RWPE1 (cell line): ENCODE measurements at regions not wholly inside any gene's neighbourhood (a gene's known extent, or its start where the extent isn't known, plus 50 kb on each side); places are given as distances from the start of the nearest gene placed in this dataset.
A peak's percentile ranks its signal among the peaks of the same experiment; 100 is the strongest.

Source experiments
- CTCF ChIA-PET: fragments of 350-600 bp; sonication (Branson Sonifier 250); formaldehyde crosslinking; extraction: SDS; loops from one replicate; lab custom pipeline; 2021; lab: Yijun Ruan, JAX
- POLR2A ChIA-PET: fragments of 400-600 bp; formaldehyde crosslinking; extraction: SDS; loops from one replicate; lab custom pipeline; 2020; ENCODE audit warnings: antibody characterized with exemption; ENCODE audit not compliant: low non-redundant PET; lab: Yijun Ruan, JAX
- DNase-seq: peaks from one replicate; pipeline ENCODE4 v3.0.0; 2012; ENCODE audit warnings: low spot score
- H3K27ac ChIP-seq: fragments of 450-650 bp; 2 replicates; pipeline ENCODE4 v1.5.1; 2017
- TF ChIP-seq, protein P1 (sequence below): fragments of 450-650 bp; conservative IDR thresholded peaks from 2 replicates; pipeline ENCODE4 v1.5.1; 2017; ENCODE audit warnings: low read depth, mild to moderate bottlenecking

DNA sequence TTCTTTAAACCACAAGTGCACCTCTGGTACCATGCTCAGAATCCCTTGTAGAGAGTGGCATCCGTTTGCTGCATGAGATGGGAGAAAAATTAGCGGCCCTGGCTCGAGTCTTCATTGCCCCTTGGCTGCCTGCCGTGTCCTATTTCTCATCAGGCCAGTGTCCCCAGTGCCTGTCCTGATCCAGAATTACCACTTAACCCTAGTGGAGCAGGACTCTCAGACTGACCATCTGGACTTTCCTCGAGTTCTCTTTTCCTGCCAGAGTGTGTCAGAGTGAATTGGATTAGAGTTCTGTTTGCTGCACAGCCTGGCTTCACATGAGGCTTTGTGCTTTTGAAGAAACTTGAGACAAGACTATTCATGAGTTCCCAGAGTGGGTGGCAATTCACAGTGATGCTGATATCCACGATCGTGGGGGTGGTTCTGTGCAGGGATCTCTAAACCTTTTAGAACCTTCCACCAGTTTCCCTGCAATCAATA lies 92.6 kb downstream of the C9orf152 start:
- TF ChIP-seq, protein P1, sequence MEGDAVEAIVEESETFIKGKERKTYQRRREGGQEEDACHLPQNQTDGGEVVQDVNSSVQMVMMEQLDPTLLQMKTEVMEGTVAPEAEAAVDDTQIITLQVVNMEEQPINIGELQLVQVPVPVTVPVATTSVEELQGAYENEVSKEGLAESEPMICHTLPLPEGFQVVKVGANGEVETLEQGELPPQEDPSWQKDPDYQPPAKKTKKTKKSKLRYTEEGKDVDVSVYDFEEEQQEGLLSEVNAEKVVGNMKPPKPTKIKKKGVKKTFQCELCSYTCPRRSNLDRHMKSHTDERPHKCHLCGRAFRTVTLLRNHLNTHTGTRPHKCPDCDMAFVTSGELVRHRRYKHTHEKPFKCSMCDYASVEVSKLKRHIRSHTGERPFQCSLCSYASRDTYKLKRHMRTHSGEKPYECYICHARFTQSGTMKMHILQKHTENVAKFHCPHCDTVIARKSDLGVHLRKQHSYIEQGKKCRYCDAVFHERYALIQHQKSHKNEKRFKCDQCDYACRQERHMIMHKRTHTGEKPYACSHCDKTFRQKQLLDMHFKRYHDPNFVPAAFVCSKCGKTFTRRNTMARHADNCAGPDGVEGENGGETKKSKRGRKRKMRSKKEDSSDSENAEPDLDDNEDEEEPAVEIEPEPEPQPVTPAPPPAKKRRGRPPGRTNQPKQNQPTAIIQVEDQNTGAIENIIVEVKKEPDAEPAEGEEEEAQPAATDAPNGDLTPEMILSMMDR: no peak
- ChIA-PET CTCF (interaction anchor here (0.7 kb wide), 1 partner anchor 32 kb away, joined by 3 read pairs; no protein-coding TSS in a partner anchor), POLR2A (no interaction called here)
- no peak for DNase-seq
- peak overlapping the region; percentile 79 for H3K27ac ChIP-seq

- TF ChIP-seq, protein P1: no peak
- CTCF ChIA-PET: interaction anchor here (0.7 kb wide), 1 partner anchor 31 kb away, joined by 3 read pairs; no protein-coding TSS in a partner anchor
- POLR2A ChIA-PET: no interaction called here
- peak; percentile 97 for DNase-seq
- H3K27ac ChIP-seq: peak overlapping the region; percentile 79
Measured at GRCh38 chr9:110115826-110116542, 92.0 kb downstream of the C9orf152 start.

DNA sequence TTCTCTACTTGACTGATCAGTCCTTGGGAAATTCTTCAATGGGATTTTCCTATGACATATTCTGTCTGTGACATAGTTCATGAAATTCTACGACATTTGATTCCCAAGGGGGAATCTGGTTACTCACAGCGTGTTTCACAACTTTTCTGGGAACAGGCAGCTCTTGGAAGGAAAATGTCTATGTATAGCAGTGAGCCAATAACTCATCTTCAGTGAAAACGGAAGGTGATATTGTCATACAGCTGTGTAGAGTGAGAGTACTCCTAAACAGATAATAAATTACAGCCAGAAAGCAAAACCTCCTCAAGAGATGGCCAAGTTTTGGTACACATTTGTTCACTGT lies 91.4 kb downstream of the C9orf152 start:
- DNase-seq: peak; percentile 92
- ChIA-PET POLR2A (no interaction called here), CTCF (interaction anchor here (0.9 kb wide), 1 partner anchor 12 kb away, joined by 3 read pairs; no protein-coding TSS in a partner anchor)
- peak overlapping the region; percentile 79 for H3K27ac ChIP-seq
- TF ChIP-seq, protein P1: no peak

DNA sequence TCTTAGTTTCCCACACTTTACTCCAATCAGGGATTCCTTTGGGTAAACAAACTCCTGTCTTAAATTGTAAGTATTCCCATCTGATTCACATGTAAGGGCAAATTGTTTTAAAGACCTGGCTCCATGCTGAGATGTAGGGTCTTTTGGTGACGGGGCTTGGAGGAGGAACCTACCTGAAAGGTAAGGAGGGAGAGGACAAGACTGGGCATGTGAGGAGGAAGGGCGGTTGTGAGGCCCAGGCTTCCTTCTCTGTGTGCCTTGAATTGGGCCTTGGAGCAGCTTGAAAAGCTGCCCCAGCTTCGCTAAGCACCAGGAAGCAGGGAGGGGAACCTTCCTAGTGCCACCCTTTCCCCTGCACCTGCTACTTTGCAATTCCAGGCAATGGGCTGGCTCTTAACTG lies 86.8 kb downstream of the C9orf152 start:
- POLR2A ChIA-PET: no interaction called here
- no peak for DNase-seq
- CTCF ChIA-PET: interaction anchor here (0.9 kb wide), 1 partner anchor 218 kb away, joined by 3 read pairs; no protein-coding TSS in a partner anchor
- TF ChIP-seq, protein P1: no peak
- H3K27ac ChIP-seq: 0 out of 2 replicates have a peak overlapping the region, but pooled peaks have one; percentile 25

GRCh38 chr9:110123341-110124095 lies 84.4 kb downstream of the C9orf152 start:
- CTCF ChIA-PET: no interaction called here

DNA sequence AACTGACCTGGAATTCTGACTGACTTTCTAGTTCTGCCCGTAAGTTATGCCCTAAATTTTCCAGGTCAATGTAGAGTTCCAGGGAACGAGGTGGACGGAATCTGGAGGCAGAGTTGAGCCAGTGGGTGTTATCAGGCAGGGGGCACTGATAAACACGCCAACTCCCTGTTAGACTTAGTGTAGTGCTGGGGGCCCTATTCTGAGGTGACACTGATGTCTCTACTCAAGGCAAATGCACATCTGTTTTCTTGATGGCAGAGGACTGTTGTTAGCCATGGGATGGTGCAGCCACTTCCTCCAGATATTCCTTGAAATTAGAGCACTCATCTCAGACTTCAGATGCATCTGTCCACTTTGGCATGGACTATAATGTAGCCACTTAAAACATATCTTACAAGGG lies 83.5 kb downstream of the C9orf152 start:
- CTCF ChIA-PET: no interaction called here
- DNase-seq: no peak
- POLR2A ChIA-PET: interaction anchor here (0.6 kb wide), 1 partner anchor 52 kb away, joined by 3 read pairs; no protein-coding TSS in a partner anchor
- TF ChIP-seq, protein P1: no peak
- no peak overlapping the region for H3K27ac ChIP-seq

More at GRCh38 chr9:110123341-110124095, 84.4 kb downstream of the C9orf152 start:
- POLR2A ChIA-PET: no interaction called here
- DNase-seq: no peak
- H3K27ac ChIP-seq: no peak overlapping the region
- TF ChIP-seq, protein P1: no peak
